MCF 10A (cell line): ENCODE measurements at regions not wholly inside any gene's neighbourhood (a gene's known extent, or its start where the extent isn't known, plus 50 kb on each side); places are given as distances from the start of the nearest gene placed in this dataset.

Source experiments
- BruUV-seq: library from RNA; stranded (reverse); fragments of 400-500 nt; replicated peaks from 2 replicates; lab custom pipeline; 2021; lab: Mats Ljungman, UMichigan
- CTCF ChIA-PET: fragments of 300-600 bp; sonication (Branson Sonifier 250); formaldehyde crosslinking; extraction: SDS; loops from one replicate; lab custom pipeline; 2021; ENCODE audit warnings: antibody characterized with exemption, inconsistent platforms; lab: Yijun Ruan, JAX
- POLR2A ChIA-PET: fragments of 300-600, 350-650 bp; sonication (Branson Sonifier 250); formaldehyde crosslinking; extraction: SDS; loops from one replicate; lab custom pipeline; 2020; ENCODE audit warnings: antibody characterized with exemption, inconsistent platforms; lab: Yijun Ruan, JAX
- DNase-seq: peaks from one replicate; pipeline ENCODE4 v3.0.0-alpha.2; 2018; ENCODE audit not compliant: unreplicated experiment
- H3K27ac Mint-ChIP-seq: one replicate; pipeline ENCODE4 v1.8.0; 2022; ENCODE audit warnings: mild to moderate bottlenecking, low read depth, mixed read lengths; ENCODE audit not compliant: unreplicated experiment
- H3K27me3 Mint-ChIP-seq: one replicate; pipeline ENCODE4 v1.8.0; 2022; ENCODE audit warnings: mixed read lengths; ENCODE audit not compliant: insufficient read depth, unreplicated experiment
- H3K36me3 Mint-ChIP-seq: one replicate; pipeline ENCODE4 v1.8.0; 2022; ENCODE audit warnings: mild to moderate bottlenecking, moderate library complexity, mixed read lengths; ENCODE audit not compliant: insufficient read depth, unreplicated experiment
- H3K4me1 Mint-ChIP-seq: one replicate; pipeline ENCODE4 v1.8.0; 2022; ENCODE audit warnings: mixed read lengths; ENCODE audit not compliant: insufficient read depth, unreplicated experiment
- H3K4me3 Mint-ChIP-seq: one replicate; pipeline ENCODE4 v1.8.0; 2022; ENCODE audit warnings: mild to moderate bottlenecking, moderate library complexity, mixed read lengths; ENCODE audit not compliant: unreplicated experiment
- H3K9me3 Mint-ChIP-seq: one replicate; pipeline ENCODE4 v1.8.0; 2022; ENCODE audit warnings: mixed read lengths; ENCODE audit not compliant: unreplicated experiment
- intact Hi-C: fragments of 100-400 bp; cut with micrococcal nuclease; formaldehyde crosslinking; loops from 2 replicates; pipeline ENCODE4 v1.14.1; 2022
- TF ChIP-seq, protein P1 (sequence below): fragments of 200-600 bp; IDR thresholded peaks from one replicate; pipeline ENCODE4 v1.8.0; 2022; ENCODE audit warnings: antibody characterized with exemption, mild to moderate bottlenecking; ENCODE audit not compliant: unreplicated experiment

DNA sequence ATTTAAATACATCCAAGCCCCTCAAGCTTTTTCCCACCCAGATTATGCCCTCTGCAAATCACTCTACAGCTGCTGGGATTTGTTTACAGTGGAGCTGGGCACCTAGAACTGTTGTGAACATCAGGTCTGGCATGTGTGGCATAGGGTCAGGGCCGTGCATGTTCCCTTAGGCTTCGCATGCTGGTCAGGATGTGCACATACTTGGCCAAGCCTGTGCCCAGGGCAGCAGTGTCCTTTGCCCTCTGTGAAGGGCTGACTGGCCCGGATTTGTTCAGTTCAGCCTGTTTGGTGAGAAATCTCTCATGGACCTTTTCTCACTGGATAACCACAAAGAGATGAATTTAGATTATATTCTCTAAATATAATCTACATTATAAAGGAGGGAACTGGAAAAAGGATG lies 471.9 kb downstream of the TRIML1 start:
- no TSS peak for BruUV-seq
- TF ChIP-seq, protein P1, sequence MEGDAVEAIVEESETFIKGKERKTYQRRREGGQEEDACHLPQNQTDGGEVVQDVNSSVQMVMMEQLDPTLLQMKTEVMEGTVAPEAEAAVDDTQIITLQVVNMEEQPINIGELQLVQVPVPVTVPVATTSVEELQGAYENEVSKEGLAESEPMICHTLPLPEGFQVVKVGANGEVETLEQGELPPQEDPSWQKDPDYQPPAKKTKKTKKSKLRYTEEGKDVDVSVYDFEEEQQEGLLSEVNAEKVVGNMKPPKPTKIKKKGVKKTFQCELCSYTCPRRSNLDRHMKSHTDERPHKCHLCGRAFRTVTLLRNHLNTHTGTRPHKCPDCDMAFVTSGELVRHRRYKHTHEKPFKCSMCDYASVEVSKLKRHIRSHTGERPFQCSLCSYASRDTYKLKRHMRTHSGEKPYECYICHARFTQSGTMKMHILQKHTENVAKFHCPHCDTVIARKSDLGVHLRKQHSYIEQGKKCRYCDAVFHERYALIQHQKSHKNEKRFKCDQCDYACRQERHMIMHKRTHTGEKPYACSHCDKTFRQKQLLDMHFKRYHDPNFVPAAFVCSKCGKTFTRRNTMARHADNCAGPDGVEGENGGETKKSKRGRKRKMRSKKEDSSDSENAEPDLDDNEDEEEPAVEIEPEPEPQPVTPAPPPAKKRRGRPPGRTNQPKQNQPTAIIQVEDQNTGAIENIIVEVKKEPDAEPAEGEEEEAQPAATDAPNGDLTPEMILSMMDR, result no peak
- Mint-ChIP-seq H3K27ac (no peak overlapping the region), H3K36me3 (no peaks in the 10 kb centered on the region), H3K9me3 (no peaks in the 10 kb centered on the region), H3K27me3 (no peaks in the 10 kb centered on the region), H3K4me3 (no peak overlapping the region), H3K4me1 (no peaks in the 10 kb centered on the region)
- ChIA-PET CTCF (no interaction called here), POLR2A (no interaction called here)
- intact Hi-C loops, result no loop called here
- DNase-seq, result no peak

- H3K27ac Mint-ChIP-seq, result no peak overlapping the region
- H3K4me3 Mint-ChIP-seq, result no peak overlapping the region
- TF ChIP-seq, protein P1, result no peak
- peaks cover 8% of the 10 kb centered on the region for H3K9me3 Mint-ChIP-seq
- no peaks in the 10 kb centered on the region for H3K27me3 Mint-ChIP-seq
- H3K36me3 Mint-ChIP-seq, result no peaks in the 10 kb centered on the region
- intact Hi-C loops, result no loop called here
- ChIA-PET POLR2A (no interaction called here), CTCF (interaction anchor here (0.6 kb wide), 1 partner anchor 438 kb away, joined by 4 read pairs; no protein-coding TSS in a partner anchor)
- no peak for DNase-seq
- BruUV-seq, result no TSS peak
- no peaks in the 10 kb centered on the region for H3K4me1 Mint-ChIP-seq
Observed at GRCh38 chr4:188612659-188613058, 473.4 kb downstream of the TRIML1 start.

- Mint-ChIP-seq H3K27ac (no peak overlapping the region), H3K9me3 (peaks cover 8% of the 10 kb centered on the region), H3K4me3 (no peak overlapping the region), H3K27me3 (no peaks in the 10 kb centered on the region), H3K36me3 (no peaks in the 10 kb centered on the region), H3K4me1 (no peaks in the 10 kb centered on the region)
- BruUV-seq, result no TSS peak
- no peak for DNase-seq
- intact Hi-C loops, result no loop called here
- ChIA-PET POLR2A (no interaction called here), CTCF (interaction anchor here (0.9 to 1.6 kb wide), 2 partner anchors 12 to 22 kb away, joined by 3 read pairs; no protein-coding TSS in a partner anchor)
- TF ChIP-seq, protein P1, result no peak
Observed at GRCh38 chr4:188613976-188614375, 474.7 kb downstream of the TRIML1 start.

- no TSS peak for BruUV-seq
- DNase-seq, result no peak
- Mint-ChIP-seq H3K36me3 (no peaks in the 10 kb centered on the region), H3K27me3 (no peaks in the 10 kb centered on the region), H3K4me1 (no peaks in the 10 kb centered on the region), H3K27ac (no peak overlapping the region), H3K4me3 (no peak overlapping the region), H3K9me3 (peaks cover 8% of the 10 kb centered on the region)
- POLR2A ChIA-PET, result no interaction called here
- CTCF ChIA-PET, result no interaction called here
- TF ChIP-seq, protein P1, result no peak
- intact Hi-C loops, result loop anchor here (10.0 kb wide), 1 partner anchor 505 kb away; no protein-coding TSS in a partner anchor
Observed at GRCh38 chr4:188619456-188620149, 480.4 kb downstream of the TRIML1 start.
